Dendritic cell treated with granulocyte-macrophage colony-stimulating factor and Interleukin-4, amounts not matched to agents 40 ng/mL and 50 ng/mL, for 4 days (primary cell): ENCODE measurements at regions not wholly inside any gene's neighbourhood (a gene's known extent, or its start where the extent isn't known, plus 50 kb on each side); places are given as distances from the start of the nearest gene placed in this dataset.

Experiments used
- H3K27ac Mint-ChIP-seq: one replicate; pipeline ENCODE4 v1.8.0; 2022; ENCODE audit warnings: mild to moderate bottlenecking, mixed read lengths
- H3K27me3 Mint-ChIP-seq: one replicate; pipeline ENCODE4 v1.8.0; 2022; ENCODE audit warnings: mild to moderate bottlenecking, mixed read lengths
- H3K36me3 Mint-ChIP-seq: one replicate; pipeline ENCODE4 v1.8.0; 2022; ENCODE audit warnings: low read depth, mixed read lengths
- H3K4me1 Mint-ChIP-seq: one replicate; pipeline ENCODE4 v1.8.0; 2022; ENCODE audit warnings: low read depth, mixed read lengths
- H3K4me3 Mint-ChIP-seq: one replicate; pipeline ENCODE4 v1.8.0; 2022; ENCODE audit warnings: mild to moderate bottlenecking, moderate library complexity, mixed read lengths
- H3K9me3 Mint-ChIP-seq: one replicate; pipeline ENCODE4 v1.8.0; 2022; ENCODE audit warnings: mixed read lengths
- intact Hi-C: fragments of 100-400 bp; cut with micrococcal nuclease; formaldehyde crosslinking; loops from one replicate; pipeline ENCODE4 v1.15.0; 2022

GRCh38 chr22:48899523-48900326 is 927.9 kb downstream of the BRD1 start:
- no peaks in the 10 kb centered on the region for H3K36me3 Mint-ChIP-seq
- H3K27me3 Mint-ChIP-seq, result peaks cover 2% of the 10 kb centered on the region
- intact Hi-C loops, result no loop called here

GRCh38 chr22:48898524-48899250 is 929.0 kb downstream of the BRD1 start:
- peaks cover 4% of the 10 kb centered on the region for H3K27me3 Mint-ChIP-seq
- intact Hi-C loops, result no loop called here

More at GRCh38 chr22:48899523-48900326, 927.9 kb downstream of the BRD1 start:
- H3K4me3 Mint-ChIP-seq, result no peak overlapping the region
- H3K9me3 Mint-ChIP-seq, result no peaks in the 10 kb centered on the region
- no peaks in the 10 kb centered on the region for H3K4me1 Mint-ChIP-seq
- H3K27ac Mint-ChIP-seq, result no peak overlapping the region

GRCh38 chr22:48897645-48898370 is 929.9 kb downstream of the BRD1 start:
- H3K36me3 Mint-ChIP-seq, result no peaks in the 10 kb centered on the region

More at GRCh38 chr22:48898524-48899250, 929.0 kb downstream of the BRD1 start:
- Mint-ChIP-seq H3K36me3 (no peaks in the 10 kb centered on the region), H3K27ac (no peak overlapping the region), H3K4me1 (no peaks in the 10 kb centered on the region), H3K4me3 (no peak overlapping the region), H3K9me3 (no peaks in the 10 kb centered on the region)

GRCh38 chr22:48896766-48897644 is 930.7 kb downstream of the BRD1 start:
- intact Hi-C loops, result no loop called here
- Mint-ChIP-seq H3K36me3 (no peaks in the 10 kb centered on the region), H3K4me3 (no peak overlapping the region), H3K4me1 (no peaks in the 10 kb centered on the region), H3K9me3 (no peaks in the 10 kb centered on the region), H3K27ac (no peak overlapping the region), H3K27me3 (peaks cover 2% of the 10 kb centered on the region)

More at GRCh38 chr22:48897645-48898370, 929.9 kb downstream of the BRD1 start:
- H3K27ac Mint-ChIP-seq, result no peak overlapping the region
- no peaks in the 10 kb centered on the region for H3K4me1 Mint-ChIP-seq
- H3K27me3 Mint-ChIP-seq, result peaks cover 2% of the 10 kb centered on the region
- intact Hi-C loops, result no loop called here
- no peak overlapping the region for H3K4me3 Mint-ChIP-seq
- no peaks in the 10 kb centered on the region for H3K9me3 Mint-ChIP-seq

- H3K9me3 Mint-ChIP-seq, result no peaks in the 10 kb centered on the region
- no peak overlapping the region for H3K27ac Mint-ChIP-seq
- no peaks in the 10 kb centered on the region for H3K36me3 Mint-ChIP-seq
- intact Hi-C loops, result no loop called here
- H3K27me3 Mint-ChIP-seq, result peaks cover 2% of the 10 kb centered on the region
- H3K4me1 Mint-ChIP-seq, result no peaks in the 10 kb centered on the region
- no peak overlapping the region for H3K4me3 Mint-ChIP-seq
Observed at GRCh38 chr22:48895831-48896765, 931.6 kb downstream of the BRD1 start.

GRCh38 chr22:48895336-48895735 is 932.3 kb downstream of the BRD1 start:
- Mint-ChIP-seq H3K9me3 (no peaks in the 10 kb centered on the region), H3K27ac (no peak overlapping the region), H3K36me3 (no peaks in the 10 kb centered on the region), H3K27me3 (peaks cover 2% of the 10 kb centered on the region), H3K4me1 (no peaks in the 10 kb centered on the region), H3K4me3 (no peak overlapping the region)
- intact Hi-C loops, result no loop called here

GRCh38 chr22:48894804-48895250 is 932.8 kb downstream of the BRD1 start:
- Mint-ChIP-seq H3K27me3 (peaks cover 2% of the 10 kb centered on the region), H3K27ac (no peak overlapping the region), H3K9me3 (no peaks in the 10 kb centered on the region), H3K4me1 (no peaks in the 10 kb centered on the region), H3K4me3 (no peak overlapping the region), H3K36me3 (no peaks in the 10 kb centered on the region)
- intact Hi-C loops, result no loop called here

GRCh38 chr22:48894064-48894671 is 933.5 kb downstream of the BRD1 start:
- no peak overlapping the region for H3K27ac Mint-ChIP-seq
- peaks cover 2% of the 10 kb centered on the region for H3K27me3 Mint-ChIP-seq
- H3K9me3 Mint-ChIP-seq, result no peaks in the 10 kb centered on the region
- no peak overlapping the region for H3K4me3 Mint-ChIP-seq
- H3K4me1 Mint-ChIP-seq, result no peaks in the 10 kb centered on the region
- H3K36me3 Mint-ChIP-seq, result no peaks in the 10 kb centered on the region
- intact Hi-C loops, result no loop called here

- no peak overlapping the region for H3K27ac Mint-ChIP-seq
- H3K4me1 Mint-ChIP-seq, result no peaks in the 10 kb centered on the region
- H3K36me3 Mint-ChIP-seq, result no peaks in the 10 kb centered on the region
- H3K27me3 Mint-ChIP-seq, result peaks cover 2% of the 10 kb centered on the region
- no peak overlapping the region for H3K4me3 Mint-ChIP-seq
- intact Hi-C loops, result no loop called here
- no peaks in the 10 kb centered on the region for H3K9me3 Mint-ChIP-seq
Observed at GRCh38 chr22:48893288-48894063, 934.2 kb downstream of the BRD1 start.

- Mint-ChIP-seq H3K9me3 (no peaks in the 10 kb centered on the region), H3K27ac (no peak overlapping the region), H3K4me1 (no peaks in the 10 kb centered on the region), H3K27me3 (peaks cover 2% of the 10 kb centered on the region), H3K36me3 (no peaks in the 10 kb centered on the region), H3K4me3 (no peak overlapping the region)
- intact Hi-C loops, result no loop called here
Observed at GRCh38 chr22:48892578-48893287, 934.9 kb downstream of the BRD1 start.
